GM19438 (cell line): ENCODE measurements at regions not wholly inside any gene's neighbourhood (a gene's known extent, or its start where the extent isn't known, plus 50 kb on each side); places are given as distances from the start of the nearest gene placed in this dataset.
"Not testable (repeated sequence)": the region's sequence is repeated elsewhere in the genome, so short reads cannot be mapped to it uniquely, and the experiment has no call there.

Experiments
- ATAC-seq: cut with Tn5 transposase; IDR thresholded peaks from one replicate; pipeline ENCODE4 v1.9.1; 2021; ENCODE audit warnings: low read depth; ENCODE audit not compliant: unreplicated experiment

DNA sequence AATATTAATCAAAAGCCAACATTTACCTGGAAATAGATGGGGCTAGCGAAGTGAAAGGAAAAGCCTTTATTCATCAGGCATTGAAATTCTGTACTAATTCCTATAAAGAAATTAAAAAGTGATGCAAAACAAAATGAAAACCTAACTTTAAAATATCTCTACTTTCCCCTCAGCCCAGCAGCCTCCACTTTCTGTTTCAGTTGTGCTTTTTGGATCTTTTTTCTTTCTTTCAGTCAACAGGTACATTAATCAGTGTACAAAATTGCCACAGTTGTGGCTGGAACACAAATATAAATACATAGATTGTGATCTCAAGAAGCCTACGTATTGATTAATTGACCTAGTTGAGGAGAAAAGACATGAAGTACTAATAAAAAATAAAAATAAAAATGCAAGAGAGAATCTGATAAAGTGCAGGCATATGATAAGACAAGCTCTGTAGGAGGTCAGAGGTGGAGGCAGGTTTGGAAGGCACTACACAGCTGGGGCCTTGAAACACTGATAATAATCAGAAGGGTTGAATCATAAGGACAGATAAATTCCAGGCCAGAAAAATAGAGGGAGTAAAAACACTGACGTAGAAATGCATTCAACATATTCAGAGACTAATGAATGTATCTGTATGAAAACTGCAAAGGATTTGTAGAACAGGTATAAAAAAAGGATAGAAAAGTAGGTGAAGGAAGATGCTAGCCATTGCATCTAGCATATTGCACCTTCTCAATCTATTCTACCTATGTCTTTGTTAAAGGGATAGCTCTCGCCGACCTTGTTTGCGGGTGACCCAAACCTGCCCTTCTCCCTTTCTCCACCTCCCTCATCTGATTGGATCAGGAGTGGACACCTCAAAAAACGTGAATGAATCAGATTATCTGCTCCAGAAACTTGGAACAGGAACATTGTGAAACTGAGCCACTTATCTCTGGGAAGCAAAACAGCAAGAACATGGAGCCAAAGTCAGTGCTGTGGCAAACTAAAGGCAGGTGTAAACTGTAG, 607.8 kb upstream of the ADGRL2 start:
- ATAC-seq, result no peak

DNA sequence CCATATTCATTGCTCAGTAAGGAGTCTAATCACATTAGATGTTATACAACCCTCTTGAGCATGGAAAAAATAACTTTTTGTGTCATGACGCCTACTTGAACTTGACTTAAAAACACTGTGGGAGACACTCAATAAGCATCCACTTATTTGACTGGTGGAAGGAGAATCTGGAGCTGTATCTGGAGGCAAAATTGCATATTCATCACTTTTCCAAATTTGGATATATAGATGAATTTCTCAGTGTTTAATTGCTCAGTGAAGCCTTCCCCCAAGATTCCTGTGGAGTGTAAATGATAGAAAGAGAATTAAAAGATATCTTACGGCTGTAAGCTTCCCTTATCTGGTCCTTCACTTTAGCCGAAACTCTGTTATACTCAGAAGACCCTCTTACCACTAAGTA, 610.7 kb upstream of the ADGRL2 start:
- no peak for ATAC-seq

DNA sequence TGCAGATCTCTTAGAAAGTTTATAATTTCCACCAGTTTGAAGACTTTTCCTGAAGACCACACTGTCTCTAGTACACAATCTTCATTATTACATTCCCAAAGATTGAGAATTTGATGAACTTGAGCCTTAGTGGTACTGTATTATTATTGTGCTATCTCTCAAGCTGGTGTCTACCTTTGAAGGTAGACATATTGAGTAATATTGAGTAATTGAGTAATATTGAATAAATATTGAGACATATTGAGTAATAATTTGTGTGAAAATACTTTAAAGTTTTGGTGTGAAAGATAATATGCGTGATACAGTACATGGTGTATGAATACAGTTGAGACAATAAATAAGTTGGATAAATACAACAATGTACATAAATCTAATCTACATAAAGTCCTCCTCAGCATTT, 613.1 kb upstream of the ADGRL2 start:
- ATAC-seq, result no peak

DNA sequence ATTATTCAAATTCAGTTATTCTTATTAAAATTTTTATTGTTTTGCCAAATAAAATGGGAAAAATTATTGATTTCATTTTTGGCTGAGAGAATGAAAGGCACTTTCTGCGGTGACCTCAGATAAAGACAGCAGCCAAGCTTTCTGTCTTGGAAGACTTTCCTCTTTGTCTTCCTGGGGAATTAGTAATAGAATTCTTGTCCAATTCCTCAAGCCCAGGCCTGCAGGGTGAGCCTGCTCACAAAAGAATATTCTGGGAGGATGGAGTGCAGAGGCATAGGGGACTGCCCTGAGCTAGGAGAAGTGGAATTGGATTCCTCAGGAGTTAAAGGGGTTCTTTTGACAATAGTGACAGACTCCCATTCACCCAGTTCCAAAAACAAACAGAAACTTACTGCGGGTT, 614.5 kb upstream of the ADGRL2 start:
- ATAC-seq, result no peak

- ATAC-seq, result no peak
Measured at GRCh38 chr1:81183553-81183952, 617.2 kb upstream of the ADGRL2 start.

DNA sequence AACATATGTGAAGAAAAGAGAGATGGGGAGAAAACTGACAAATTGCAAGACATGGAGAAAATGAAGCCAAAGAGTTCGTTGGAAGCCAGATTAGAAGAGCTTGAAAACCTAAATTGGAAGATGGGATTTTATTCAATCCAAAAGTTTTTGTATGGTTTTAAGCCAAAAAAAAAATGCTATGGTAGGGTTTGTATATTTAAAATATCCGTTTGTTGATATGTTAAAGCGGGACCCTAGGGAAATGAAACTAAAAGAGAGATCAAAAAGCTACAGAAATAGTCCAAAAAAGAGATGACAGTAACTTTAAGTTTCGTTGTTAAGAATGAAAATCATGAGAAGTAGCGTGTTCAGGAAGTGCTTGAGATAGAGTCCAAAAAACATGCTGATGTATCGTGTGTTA, 617.7 kb upstream of the ADGRL2 start:
- ATAC-seq, result no peak

- ATAC-seq, result no peak
Measured at GRCh38 chr1:81179242-81179641, 621.5 kb upstream of the ADGRL2 start.

DNA sequence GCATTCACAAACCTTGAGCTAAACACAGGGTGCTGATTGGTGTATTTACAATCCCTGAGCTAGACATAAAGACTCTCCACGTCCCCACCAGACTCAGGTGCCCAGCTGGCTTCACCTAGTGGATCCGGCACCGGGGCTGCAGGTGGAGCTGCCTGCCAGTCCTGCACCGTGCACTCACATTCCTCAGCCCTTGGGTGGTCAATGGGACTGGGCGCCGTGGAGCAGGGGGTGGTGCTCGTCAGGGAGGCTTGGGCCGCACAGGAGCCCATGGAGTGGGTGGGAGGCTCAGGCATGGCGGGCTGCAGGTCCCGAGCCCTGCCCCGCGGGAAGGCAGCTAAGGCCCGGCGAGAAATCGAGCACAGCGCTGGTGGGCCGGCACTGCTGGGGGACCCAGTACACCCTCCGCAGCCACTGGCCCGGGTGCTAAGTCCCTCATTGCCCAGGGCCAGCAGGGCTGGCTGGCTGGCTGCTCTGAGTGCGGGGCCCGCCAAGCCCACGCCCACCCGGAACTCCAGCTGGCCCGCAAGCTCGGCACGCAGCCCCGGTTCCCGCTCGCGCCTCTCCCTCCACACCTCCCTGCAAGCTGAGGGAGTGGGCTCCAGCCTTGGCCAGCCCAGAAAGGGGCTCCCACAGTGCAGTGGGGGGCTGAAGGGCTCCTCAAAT, 622.2 kb upstream of the ADGRL2 start:
- ATAC-seq, result not testable (repeated sequence)

- ATAC-seq, result no peak
Measured at GRCh38 chr1:81174811-81175476, 625.8 kb upstream of the ADGRL2 start.

DNA sequence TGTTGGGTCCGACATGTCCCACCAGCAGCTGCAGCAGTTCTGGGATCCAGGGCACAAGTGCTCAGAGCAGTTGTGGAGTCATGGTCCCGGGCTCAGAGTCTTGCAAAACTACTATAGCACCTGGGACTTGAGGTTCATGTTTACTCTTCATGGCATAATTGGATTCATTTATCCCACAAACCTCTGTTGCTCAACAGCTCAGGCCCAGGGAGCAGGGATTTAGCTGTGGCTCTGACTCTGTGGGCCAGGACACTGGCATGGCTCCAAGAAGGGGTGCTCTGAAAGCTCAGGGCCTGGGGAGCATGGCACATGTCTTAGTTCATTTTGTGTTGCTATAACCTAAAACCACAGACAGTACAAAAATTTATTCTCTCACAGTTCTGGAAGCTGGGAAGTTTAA, 626.7 kb upstream of the ADGRL2 start:
- no peak for ATAC-seq

DNA sequence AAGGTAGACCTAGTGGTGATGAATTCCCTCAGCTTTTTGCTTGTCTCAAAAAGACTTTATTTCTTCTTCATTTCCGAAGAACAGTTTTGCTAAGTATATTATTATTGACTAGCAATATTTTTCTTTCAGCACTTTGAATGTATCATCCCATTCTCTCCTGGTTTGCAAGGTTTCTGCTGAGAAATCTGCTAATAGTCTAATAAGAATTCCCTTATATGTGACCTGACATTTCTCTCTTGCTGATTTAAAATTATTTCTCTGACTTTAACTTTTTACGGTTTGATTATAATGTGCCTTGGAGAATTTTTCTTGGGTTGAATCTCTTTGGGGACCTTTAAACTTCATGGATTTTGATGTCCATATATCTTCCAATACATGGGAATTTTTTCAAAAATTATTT, 628.3 kb upstream of the ADGRL2 start:
- no peak for ATAC-seq

- no peak for ATAC-seq
Measured at GRCh38 chr1:81170721-81171120, 630.0 kb upstream of the ADGRL2 start.

DNA sequence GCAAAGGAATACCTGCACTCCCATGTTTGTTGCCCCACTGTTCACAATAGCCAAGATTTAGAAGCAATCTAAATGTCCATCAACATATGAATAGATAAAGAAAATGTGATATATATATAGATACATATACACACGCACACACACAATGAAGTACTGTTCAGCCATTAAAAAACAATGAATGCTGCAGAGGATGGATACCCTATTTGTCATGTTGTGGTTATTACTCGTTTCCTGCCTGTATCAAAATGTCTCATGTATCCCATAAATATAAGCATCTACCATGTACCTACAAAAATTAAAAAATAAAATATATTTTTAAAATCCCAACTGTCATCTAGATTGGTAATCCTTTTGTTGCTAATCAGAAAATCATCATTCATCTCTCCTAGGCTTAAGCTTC, 634.8 kb upstream of the ADGRL2 start:
- ATAC-seq, result no peak

DNA sequence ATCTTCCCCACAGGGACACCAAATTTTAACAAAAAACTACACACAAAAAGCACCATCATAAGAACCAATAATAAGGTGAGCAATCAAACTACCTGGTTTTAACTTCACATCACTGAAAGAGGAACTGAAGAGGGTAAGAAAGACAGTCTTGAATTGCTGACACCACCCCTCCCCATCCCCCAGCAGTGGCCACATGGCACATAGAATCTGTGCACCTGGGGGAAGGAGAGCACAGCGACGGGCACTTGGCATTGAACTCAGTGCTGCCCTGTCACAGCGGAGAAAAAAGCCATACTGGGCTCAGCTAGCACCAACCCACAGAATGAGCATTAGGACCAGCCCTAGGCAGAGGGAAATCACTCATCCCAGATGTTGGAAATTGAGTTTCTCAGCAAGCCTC, 640.0 kb upstream of the ADGRL2 start:
- no peak for ATAC-seq

DNA sequence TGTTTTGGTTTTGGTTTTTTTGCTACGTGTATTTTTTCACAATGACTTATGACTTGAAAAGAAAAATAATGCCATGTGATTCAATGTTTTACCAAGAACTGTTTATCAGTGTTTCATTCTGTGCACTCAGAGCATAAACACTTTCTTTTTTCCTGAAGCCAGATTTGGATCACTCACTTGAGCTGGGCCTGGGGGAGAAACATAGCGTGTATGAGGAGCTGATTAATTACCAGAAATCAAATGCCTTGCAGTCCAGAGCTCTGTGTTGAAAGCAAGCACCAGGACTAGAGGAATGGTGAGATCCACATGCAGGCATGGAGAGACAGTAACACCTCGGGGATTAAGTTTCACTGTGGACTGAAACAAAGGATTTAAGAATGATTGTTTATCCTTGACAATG, 642.1 kb upstream of the ADGRL2 start:
- no peak for ATAC-seq

DNA sequence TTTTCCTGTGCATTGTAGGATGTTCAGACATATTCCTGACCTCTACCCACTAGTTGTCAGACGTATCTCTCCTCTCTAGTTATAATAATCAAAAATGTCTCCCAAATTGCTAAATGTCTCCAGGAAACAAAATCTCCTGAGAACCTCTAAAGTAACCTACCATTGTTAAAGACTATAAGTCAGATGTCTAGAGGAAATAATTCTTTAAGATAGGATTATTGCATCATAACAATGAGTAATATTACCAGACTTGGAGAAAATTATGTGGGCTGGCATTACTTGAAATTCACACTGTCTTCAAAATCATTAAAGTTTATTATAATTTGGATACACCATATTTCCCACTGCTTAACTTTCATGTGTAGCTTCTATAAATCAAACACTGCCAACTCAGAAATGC, 643.0 kb upstream of the ADGRL2 start:
- no peak for ATAC-seq

GRCh38 chr1:81156887-81157286, 643.8 kb upstream of the ADGRL2 start:
- ATAC-seq, result no peak

GRCh38 chr1:81155131-81155530, 645.6 kb upstream of the ADGRL2 start:
- no peak for ATAC-seq

GRCh38 chr1:81151206-81151605, 649.5 kb upstream of the ADGRL2 start:
- ATAC-seq, result no peak

GRCh38 chr1:81149649-81150325, 650.9 kb upstream of the ADGRL2 start:
- no peak for ATAC-seq
